K562 (cell line): ENCODE measurements at regions not wholly inside any gene's neighbourhood (a gene's known extent, or its start where the extent isn't known, plus 50 kb on each side); places are given as distances from the start of the nearest gene placed in this dataset.

Experiments used
- JUN ChIP-seq, 2 experiments: sonication (generic) in 1 of 2; formaldehyde crosslinking in 1 of 2; IDR thresholded peaks; 2 replicates each; pipeline versions ENCODE4 v1.6.1 to v1.8.0; 2012 to 2022; ENCODE audit warnings: borderline replicate concordance in 2 of 2, mild to moderate bottlenecking in 2 of 2, improper control_type of control experiment in 1 of 2, low read depth in 1 of 2, low read length in 1 of 2, missing genetic modification reagents in 1 of 2
- MAFK ChIP-seq: IDR thresholded peaks from 2 replicates; pipeline ENCODE4 v1.6.1; 2011; ENCODE audit warnings: low read length, improper control_type of control experiment
- MAX ChIP-seq: sonication (generic); formaldehyde crosslinking; IDR thresholded peaks from 2 replicates; pipeline ENCODE4 v1.9.0; 2022; ENCODE audit warnings: mild to moderate bottlenecking, missing genetic modification reagents
- MYC ChIP-seq, 2 experiments: fragments of 250-450 bp in 1 of 2; sonication (Bioruptor Pico) in 1 of 2; IDR thresholded peaks; 2 replicates each; pipeline versions ENCODE4 v1.5.1 to v1.6.1; 2012 to 2021; ENCODE audit warnings: low read depth in 2 of 2, borderline replicate concordance in 1 of 2, improper control_type of control experiment in 1 of 2, low read length in 1 of 2, mild to moderate bottlenecking in 1 of 2, moderate library complexity in 1 of 2
- POLR2A ChIP-seq: fragments of 450-650 bp; conservative IDR thresholded peaks from 2 replicates; pipeline ENCODE4 v1.6.1; 2016
- POLR2AphosphoS5 ChIP-seq: IDR thresholded peaks from 2 replicates; pipeline ENCODE4 v1.6.1; 2011; ENCODE audit warnings: mild to moderate bottlenecking, low read depth, low read length, moderate library complexity; ENCODE audit not compliant: control insufficient read depth, insufficient read depth
- RFX7 ChIP-seq: fragments of 250-450 bp; sonication (Bioruptor Pico); IDR thresholded peaks from 2 replicates; pipeline ENCODE4 v1.5.1; 2021; ENCODE audit warnings: mild to moderate bottlenecking
- ZNF232 ChIP-seq: sonication (generic); formaldehyde crosslinking; IDR thresholded peaks from 2 replicates; pipeline ENCODE4 v1.8.0; 2022; ENCODE audit warnings: mild to moderate bottlenecking, missing genetic modification reagents
- ZNF445 ChIP-seq: fragments of 250-450 bp; sonication (Bioruptor Pico); IDR thresholded peaks from 2 replicates; pipeline ENCODE4 v1.4.0; 2020; ENCODE audit warnings: low read depth, mild to moderate bottlenecking, moderate library complexity

GRCh38 chr18:41373612-41374011 is 581.4 kb upstream of the PIK3C3 start:
- TF ChIP-seq JUN (IDR thresholded peaks at IDR 0.05; ENCODE audit: borderline replicate concordance, low read depth, low read length) (no peak), JUN (CRISPR knock-in tag; IDR thresholded peaks at IDR 0.05; ENCODE audit: borderline replicate concordance) (no peak), POLR2A (no peak), POLR2AphosphoS5 (no peak), MAFK (no peak), MAX (no peak), ZNF232 (CRISPR knock-in tag) (no peak), ZNF445 (CRISPR knock-in tag) (no peak), RFX7 (CRISPR knock-in tag) (no peak), MYC (IDR thresholded peaks at IDR 0.05; ENCODE audit: low read depth, low read length) (no peak), MYC (CRISPR knock-in tag; IDR thresholded peaks at IDR 0.05; ENCODE audit: borderline replicate concordance, low read depth) (no peak)
